GM21367 (cell line): ENCODE measurements at regions not wholly inside any gene's neighbourhood (a gene's known extent, or its start where the extent isn't known, plus 50 kb on each side); places are given as distances from the start of the nearest gene placed in this dataset.
"Not testable (repeated sequence)": the region's sequence is repeated elsewhere in the genome, so short reads cannot be mapped to it uniquely, and the experiment has no call there.

ENCODE experiments used
- ATAC-seq: cut with Tn5 transposase; IDR thresholded peaks from one replicate; pipeline ENCODE4 v1.9.1; 2021; ENCODE audit not compliant: unreplicated experiment

DNA sequence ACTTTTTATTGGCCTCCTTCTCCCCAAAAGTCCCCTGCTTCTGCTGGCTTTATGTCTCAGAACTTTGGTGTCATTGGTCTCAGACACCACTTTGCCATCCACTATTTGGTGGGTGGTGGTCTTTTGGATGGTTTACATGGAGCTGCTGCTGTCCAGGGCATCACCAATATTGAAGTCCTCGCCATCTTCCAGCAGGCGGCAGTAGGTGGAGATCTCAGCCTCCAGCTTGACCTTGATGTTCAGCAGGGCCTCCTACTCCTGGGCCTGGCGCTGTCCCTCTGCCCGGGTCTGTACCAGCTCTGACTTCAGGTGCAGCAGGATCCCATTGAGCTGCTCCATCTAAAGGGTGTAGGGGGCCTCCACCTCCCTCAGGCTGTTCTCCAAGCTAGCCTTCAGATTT is 148.4 kb upstream of the FOXA2 start:
- ATAC-seq = no peak

DNA sequence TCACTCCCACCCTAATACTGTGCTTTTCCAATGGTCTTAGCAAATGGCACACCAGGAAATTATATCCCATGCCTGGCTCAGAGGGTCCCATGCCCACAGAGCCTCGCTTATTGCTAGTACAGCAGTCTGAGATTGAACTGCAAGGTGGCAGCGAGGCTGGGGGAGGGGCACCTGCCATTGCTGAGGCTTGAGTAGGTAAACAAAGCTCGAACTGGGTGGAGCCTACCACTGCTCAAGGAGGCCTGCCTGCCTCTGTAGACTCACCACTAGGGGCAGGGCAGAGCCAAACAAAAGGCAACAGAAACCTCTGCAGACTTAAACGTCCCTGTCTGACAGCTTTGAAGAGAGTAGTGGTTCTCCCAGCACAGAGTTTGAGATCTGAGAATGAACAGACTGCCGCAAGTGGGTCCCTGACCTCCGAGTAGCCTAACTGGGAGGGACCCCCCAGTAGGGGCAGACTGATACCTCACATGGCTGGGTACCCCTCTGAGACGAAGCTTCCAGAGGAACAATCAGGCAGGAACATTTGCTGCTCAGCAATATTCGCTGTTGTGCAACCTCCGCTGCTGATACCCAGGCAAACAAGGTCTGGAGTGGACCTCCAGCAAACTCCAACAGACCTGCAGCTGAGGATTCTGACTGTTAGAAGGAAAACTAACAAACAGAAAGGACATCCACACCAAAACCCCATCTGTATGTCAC is 150.7 kb upstream of the FOXA2 start:
- not testable (repeated sequence) for ATAC-seq

DNA sequence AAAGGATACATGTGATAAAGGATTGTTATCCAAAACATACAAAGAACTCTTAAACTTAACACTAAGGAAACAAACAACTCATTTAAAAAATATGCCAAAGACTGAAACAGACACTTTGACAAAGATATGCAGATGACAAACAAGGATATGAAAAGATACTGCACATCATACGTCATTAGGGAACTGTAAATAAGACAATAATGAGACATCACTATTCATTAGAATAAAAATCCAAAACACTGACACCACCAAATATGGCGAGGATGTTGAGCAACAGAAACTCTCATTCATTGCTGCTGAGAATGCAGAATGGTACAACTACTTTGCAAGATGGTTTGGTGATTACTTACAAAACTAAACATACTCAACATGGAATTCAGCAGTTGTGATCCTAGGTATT is 156.5 kb upstream of the FOXA2 start:
- ATAC-seq = no peak

- no peak for ATAC-seq
Measured at GRCh38 chr20:22744341-22745193, 160.2 kb upstream of the FOXA2 start.

GRCh38 chr20:22745194-22745500 is 160.8 kb upstream of the FOXA2 start:
- no peak for ATAC-seq

GRCh38 chr20:22746957-22747356 is 162.6 kb upstream of the FOXA2 start:
- ATAC-seq = no peak

- ATAC-seq = no peak
Measured at GRCh38 chr20:22752324-22752723, 168.0 kb upstream of the FOXA2 start.

GRCh38 chr20:22757424-22758183 is 173.2 kb upstream of the FOXA2 start:
- ATAC-seq = no peak

- no peak for ATAC-seq
Measured at GRCh38 chr20:22758815-22759214, 174.4 kb upstream of the FOXA2 start.

GRCh38 chr20:22762576-22763256 is 178.3 kb upstream of the FOXA2 start:
- no peak for ATAC-seq

DNA sequence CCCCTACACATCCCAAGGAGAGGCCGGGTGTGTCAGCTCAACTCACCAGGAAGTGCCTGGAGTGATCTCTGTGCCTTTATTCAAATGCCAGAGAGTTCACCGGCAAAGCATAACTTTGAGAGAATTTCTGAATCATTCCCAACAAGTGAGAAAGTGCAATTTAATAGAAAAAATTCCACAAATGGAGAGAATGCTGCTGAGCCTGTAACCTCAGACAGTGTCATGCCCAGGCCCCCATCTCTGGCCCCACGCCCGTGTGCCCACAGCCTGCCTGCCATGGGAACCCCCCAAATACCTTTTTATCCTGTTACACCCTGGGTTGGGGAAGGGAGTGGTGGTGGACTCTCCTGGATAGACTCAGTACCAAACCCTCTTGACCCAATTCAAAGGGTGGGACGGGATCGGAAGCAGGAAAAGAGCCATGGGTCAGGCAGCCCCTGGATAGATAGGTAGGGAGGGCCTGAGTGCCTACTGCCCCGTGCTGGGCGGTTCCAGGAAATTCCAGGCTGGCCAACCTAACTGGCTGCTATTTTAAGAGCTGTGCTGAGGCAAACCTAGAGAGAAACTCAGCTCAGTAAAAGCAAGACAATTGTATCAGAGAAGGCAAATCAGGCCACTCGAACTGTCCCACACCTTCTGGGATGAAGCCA is 179.0 kb upstream of the FOXA2 start:
- ATAC-seq = no peak

DNA sequence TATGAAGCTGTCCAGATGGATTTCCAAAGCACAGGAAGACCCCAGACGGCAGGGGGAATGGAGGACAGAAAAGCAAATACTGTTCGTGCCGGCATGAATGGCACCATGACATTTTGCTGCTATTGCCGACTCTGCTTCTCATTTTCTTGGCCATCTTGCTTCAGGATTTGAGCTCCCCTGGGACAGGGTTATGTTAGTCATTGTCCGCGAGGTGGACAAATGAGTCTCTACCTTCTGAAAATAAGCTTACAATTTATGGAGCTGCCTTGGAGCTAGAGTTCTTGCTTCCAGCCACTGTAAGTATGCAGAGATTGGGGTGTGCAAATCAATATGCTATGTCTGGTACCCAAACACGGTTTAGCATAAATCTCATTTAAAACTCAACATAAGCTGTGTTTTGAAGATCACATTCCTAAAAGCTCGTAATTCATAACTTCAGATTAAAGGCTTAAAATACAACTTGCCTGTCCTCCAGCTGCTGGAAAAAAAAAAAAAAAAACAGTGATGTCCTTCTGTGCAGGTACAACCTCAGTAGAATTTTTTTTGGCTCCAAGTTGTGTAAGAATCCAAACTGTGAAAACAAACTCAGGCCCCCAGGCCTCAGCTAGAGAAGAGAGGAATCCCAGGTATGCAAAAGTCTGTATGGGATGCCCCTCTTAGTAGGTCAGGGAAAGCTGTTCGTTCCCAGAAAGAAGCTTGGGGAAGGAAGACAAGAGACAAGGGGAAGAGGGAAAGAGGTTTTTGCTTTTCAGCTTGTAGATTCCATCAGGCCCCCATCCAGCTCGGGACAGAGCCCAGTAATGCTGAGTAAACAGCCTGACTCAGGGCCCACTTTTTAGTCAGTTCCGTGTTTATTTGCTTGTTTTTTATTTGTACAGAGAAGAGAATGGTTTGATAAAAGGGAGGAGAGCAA is 184.2 kb upstream of the FOXA2 start:
- no peak for ATAC-seq

GRCh38 chr20:22770241-22770800 is 185.9 kb upstream of the FOXA2 start:
- no peak for ATAC-seq

DNA sequence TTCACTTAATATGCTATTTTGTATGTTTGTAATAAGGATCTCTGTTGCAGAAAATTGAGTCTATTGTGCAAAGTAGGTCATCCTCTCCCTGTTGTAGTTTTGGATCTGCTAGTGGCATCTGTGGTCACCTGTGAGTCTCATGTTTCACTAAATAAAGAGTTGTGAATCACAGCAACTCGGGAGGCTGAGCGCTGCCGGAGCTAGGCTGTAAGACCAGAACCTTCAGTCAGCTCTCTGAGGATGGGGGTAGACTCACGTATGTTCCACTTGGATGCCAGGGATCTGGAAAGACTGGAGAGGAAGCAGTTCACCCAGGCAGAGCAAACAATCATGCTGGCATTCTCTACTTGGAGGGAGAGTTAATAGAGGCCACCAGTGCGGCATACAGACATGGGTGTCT is 187.3 kb upstream of the FOXA2 start:
- no peak for ATAC-seq

DNA sequence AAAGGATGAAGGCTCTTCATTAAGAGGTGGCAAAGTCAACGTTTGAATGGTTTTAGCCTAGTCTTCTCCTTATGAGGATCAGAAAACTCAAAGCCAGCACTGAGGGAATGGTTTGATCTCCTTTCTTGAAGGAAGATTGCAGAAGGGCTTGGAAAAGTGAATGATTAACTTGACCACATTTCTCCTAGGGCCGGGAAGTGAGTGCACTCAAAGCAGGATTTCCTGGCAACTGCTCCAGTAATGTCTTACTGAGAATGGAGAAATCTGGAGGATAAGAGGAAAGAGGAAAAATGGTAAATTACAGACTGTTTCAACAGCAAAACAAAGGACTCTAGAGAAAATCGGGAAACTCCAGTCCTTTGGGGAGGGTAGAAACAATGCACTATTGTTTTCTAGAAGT is 189.0 kb upstream of the FOXA2 start:
- no peak for ATAC-seq

GRCh38 chr20:22775256-22775655 is 190.9 kb upstream of the FOXA2 start:
- ATAC-seq = no peak

GRCh38 chr20:22775671-22776139 is 191.3 kb upstream of the FOXA2 start:
- no peak for ATAC-seq

- ATAC-seq = no peak
Measured at GRCh38 chr20:22776369-22776768, 192.0 kb upstream of the FOXA2 start.

GRCh38 chr20:22779878-22780277 is 195.5 kb upstream of the FOXA2 start:
- ATAC-seq = no peak
